ENCODE measurements at regions not wholly inside any gene's neighbourhood (a gene's known extent, or its start where the extent isn't known, plus 50 kb on each side); places are given as distances from the start of the nearest gene placed in this dataset.

DNA sequence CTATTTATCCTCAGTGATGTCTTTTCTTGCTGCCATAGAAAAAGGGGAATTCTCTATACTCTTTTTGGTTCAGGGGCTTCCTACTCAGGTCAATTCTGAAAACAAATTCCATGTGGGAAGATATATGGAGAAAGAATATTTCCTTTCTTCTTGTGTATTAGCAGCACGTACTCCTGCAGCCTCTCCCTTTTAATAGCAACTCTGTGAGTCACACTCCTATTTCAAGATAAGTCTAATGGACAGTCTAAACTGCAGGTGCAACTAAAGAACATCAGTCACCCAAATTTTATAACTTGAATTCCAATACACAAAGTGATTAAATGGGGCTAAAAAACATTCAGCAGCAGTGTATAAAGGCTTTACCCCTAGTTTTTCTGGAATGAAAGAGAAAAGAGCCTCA, 942.2 kb downstream of the CNTNAP5 start:
- H3K9me3 ChIP-seq: peaks cover 0 to 4% (median 0%) of the 10 kb centered on the region in 8 donors
- H3K27me3 ChIP-seq (replicated peaks in 1 of 7): no peaks in the 10 kb centered on the region
- TF ChIP-seq, protein P1, sequence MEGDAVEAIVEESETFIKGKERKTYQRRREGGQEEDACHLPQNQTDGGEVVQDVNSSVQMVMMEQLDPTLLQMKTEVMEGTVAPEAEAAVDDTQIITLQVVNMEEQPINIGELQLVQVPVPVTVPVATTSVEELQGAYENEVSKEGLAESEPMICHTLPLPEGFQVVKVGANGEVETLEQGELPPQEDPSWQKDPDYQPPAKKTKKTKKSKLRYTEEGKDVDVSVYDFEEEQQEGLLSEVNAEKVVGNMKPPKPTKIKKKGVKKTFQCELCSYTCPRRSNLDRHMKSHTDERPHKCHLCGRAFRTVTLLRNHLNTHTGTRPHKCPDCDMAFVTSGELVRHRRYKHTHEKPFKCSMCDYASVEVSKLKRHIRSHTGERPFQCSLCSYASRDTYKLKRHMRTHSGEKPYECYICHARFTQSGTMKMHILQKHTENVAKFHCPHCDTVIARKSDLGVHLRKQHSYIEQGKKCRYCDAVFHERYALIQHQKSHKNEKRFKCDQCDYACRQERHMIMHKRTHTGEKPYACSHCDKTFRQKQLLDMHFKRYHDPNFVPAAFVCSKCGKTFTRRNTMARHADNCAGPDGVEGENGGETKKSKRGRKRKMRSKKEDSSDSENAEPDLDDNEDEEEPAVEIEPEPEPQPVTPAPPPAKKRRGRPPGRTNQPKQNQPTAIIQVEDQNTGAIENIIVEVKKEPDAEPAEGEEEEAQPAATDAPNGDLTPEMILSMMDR (IDR thresholded peaks at IDR 0.05 in 8 of 11, conservative IDR thresholded peaks at IDR 0.05 in 3 of 11): no peak
- no peak for TF ChIP-seq POLR2AphosphoS5 (IDR thresholded peaks at IDR 0.05)
- TF ChIP-seq POLR2A (IDR thresholded peaks at IDR 0.05): no peak
- no peak for DNase-seq
- no peak overlapping the region for H3K4me3 ChIP-seq
- no peak overlapping the region for H3K27ac ChIP-seq
- no peaks in the 10 kb centered on the region for H3K36me3 ChIP-seq
- no peaks in the 10 kb centered on the region for H3K4me1 ChIP-seq
- WGBS, 5 donors: 48 to 71% (median 56%) methylated on average over 1 of the region's 1 CpG
- intact Hi-C loops (cut with DNase I; ENCODE audit: low total_unique reads): no loop called here

DNA sequence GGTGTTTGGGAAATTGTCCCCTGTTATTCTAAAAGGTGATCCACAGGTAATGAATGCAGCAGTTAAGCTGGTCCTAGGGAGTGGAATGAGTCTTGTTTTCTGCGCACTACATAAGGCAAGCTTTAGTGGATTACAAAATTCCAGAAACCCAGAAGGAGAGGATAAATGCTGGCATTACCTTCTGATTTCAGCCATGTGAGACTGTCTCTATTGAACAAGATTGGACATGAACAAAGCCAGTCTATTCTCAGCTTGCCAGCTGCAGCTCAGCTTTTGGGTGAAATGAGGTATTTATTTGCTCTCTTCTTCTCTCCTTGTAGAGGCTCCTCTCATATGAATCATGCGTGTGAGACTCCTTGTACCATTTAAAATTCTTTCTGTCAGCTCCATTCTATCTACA, 944.9 kb downstream of the CNTNAP5 start:
- Histone ChIP-seq H3K4me1 (no peaks in the 10 kb centered on the region), H3K27me3 (replicated peaks in 1 of 7) (no peaks in the 10 kb centered on the region), H3K4me3 (no peak overlapping the region), H3K9me3 (peaks cover 0 to 4% (median 0%) of the 10 kb centered on the region in 8 donors), H3K27ac (no peak overlapping the region), H3K36me3 (no peaks in the 10 kb centered on the region)
- 83 to 96% (median 93%) methylated on average over 2 of the region's 2 CpGs for whole genome bisulfite sequencing, 5 donors
- no peak for DNase-seq
- TF ChIP-seq POLR2AphosphoS5 (IDR thresholded peaks at IDR 0.05): no peak
- intact Hi-C loops (cut with DNase I; ENCODE audit: low total_unique reads): no loop called here

DNA sequence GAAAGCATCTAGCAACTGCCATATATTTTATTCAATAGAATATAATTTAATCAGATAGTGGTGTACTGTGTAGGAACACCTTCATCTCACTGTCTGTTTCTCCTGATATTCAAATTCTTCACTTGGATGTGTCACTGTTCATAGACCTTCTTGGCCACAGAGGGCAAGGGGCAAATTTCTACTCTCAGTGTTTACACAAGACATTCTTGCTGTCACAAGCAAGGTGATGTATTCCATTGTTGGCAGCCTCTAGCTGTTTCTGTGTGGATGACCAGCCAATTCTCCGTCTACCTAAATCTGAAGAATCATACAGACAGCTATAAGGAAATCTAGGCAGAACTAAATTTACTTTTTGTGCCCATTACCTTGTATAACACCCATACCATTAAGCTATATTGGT, 948.3 kb downstream of the CNTNAP5 start:
- no peak for DNase-seq
- TF ChIP-seq POLR2A (IDR thresholded peaks at IDR 0.05) (no peak), POLR2AphosphoS5 (IDR thresholded peaks at IDR 0.05) (no peak)
- TF ChIP-seq, protein P1 (IDR thresholded peaks at IDR 0.05 in 8 of 11, conservative IDR thresholded peaks at IDR 0.05 in 3 of 11): no peak
- H3K4me1 ChIP-seq: no peaks in the 10 kb centered on the region
- H3K4me3 ChIP-seq: no peak overlapping the region
- no peak overlapping the region for H3K27ac ChIP-seq
- H3K36me3 ChIP-seq: no peaks in the 10 kb centered on the region
- H3K9me3 ChIP-seq: peaks cover 0 to 4% (median 0%) of the 10 kb centered on the region in 8 donors
- H3K27me3 ChIP-seq (replicated peaks in 1 of 7): no peaks in the 10 kb centered on the region
- intact Hi-C loops (cut with DNase I; ENCODE audit: low total_unique reads): no loop called here
- whole genome bisulfite sequencing, 5 donors: 68 to 86% (median 76%) methylated on average over 1 of the region's 1 CpG

DNA sequence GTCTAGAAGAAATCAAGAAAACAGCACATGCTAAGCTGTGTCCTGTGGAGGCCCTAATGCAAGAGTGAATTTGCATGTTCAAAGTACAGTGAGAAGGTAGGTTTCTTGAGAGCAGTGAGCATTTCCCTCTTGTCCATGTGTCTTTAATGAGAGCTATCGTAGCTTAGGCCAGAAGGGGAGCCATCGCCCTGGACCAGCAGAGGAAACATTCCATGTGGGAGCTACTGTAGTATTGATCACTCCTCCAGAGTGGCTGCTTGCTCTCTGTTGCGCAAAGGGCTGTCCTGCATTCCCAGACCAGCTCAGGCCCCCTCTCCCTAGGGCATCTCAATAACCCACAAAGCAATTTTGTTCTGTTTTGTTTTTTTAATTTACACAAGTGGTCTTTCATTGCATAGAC, 950.1 kb downstream of the CNTNAP5 start:
- WGBS, 5 donors: 70 to 94% (median 85%) methylated on average over 3 of the region's 3 CpGs
- TF ChIP-seq, protein P1 (IDR thresholded peaks at IDR 0.05 in 8 of 11, conservative IDR thresholded peaks at IDR 0.05 in 3 of 11): no peak
- TF ChIP-seq POLR2A (IDR thresholded peaks at IDR 0.05) (no peak), POLR2AphosphoS5 (IDR thresholded peaks at IDR 0.05) (no peak)
- Histone ChIP-seq H3K27me3 (replicated peaks in 1 of 7) (no peaks in the 10 kb centered on the region), H3K4me1 (no peaks in the 10 kb centered on the region), H3K27ac (no peak overlapping the region), H3K4me3 (no peak overlapping the region), H3K9me3 (no peaks in the 10 kb centered on the region), H3K36me3 (no peaks in the 10 kb centered on the region)
- intact Hi-C loops (cut with DNase I; ENCODE audit: low total_unique reads): no loop called here
- DNase-seq: no peak

DNA sequence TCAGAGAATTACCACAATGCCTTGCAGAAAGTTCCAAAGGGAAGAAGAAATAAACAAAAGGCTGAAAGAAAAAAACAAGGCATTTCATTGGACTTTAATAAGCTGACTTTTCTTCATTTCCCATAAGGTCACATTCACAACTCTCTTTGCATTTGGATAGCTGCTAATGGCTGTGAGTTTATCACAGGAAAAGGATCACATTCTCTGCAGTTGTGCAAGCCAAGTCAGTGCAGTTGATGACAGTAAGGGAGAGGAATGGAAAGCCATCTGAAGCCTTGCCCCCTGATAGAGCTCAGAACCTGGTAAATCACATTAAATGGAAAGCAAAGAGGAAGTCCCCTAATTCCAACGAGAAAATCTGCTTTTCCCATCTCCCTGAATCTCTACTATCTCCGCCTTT, 950.6 kb downstream of the CNTNAP5 start:
- no peak for DNase-seq
- H3K4me3 ChIP-seq: no peak overlapping the region
- intact Hi-C loops (cut with DNase I; ENCODE audit: low total_unique reads): no loop called here
- no peaks in the 10 kb centered on the region for H3K27me3 ChIP-seq (replicated peaks in 1 of 7)
- H3K27ac ChIP-seq: no peak overlapping the region
- TF ChIP-seq POLR2AphosphoS5 (IDR thresholded peaks at IDR 0.05) (no peak), POLR2A (IDR thresholded peaks at IDR 0.05) (no peak)
- TF ChIP-seq, protein P1 (IDR thresholded peaks at IDR 0.05 in 8 of 11, conservative IDR thresholded peaks at IDR 0.05 in 3 of 11): no peak
- H3K4me1 ChIP-seq: no peaks in the 10 kb centered on the region
- 61 to 74% (median 69%) methylated on average over 2 of the region's 2 CpGs for WGBS, 5 donors
- no peaks in the 10 kb centered on the region for H3K9me3 ChIP-seq
- no peaks in the 10 kb centered on the region for H3K36me3 ChIP-seq

All from spleen (tissue), 11 donors.